Spinal cord (tissue), 9 donors: ENCODE measurements at regions not wholly inside any gene's neighbourhood (a gene's known extent, or its start where the extent isn't known, plus 50 kb on each side); places are given as distances from the start of the nearest gene placed in this dataset.
A peak's percentile ranks its signal among the peaks of the same experiment; 100 is the strongest.

Experiments used
- DNase-seq, 6 donors: peaks; one replicate each; pipeline versions ENCODE4 v3.0.0 to v3.0.0-alpha.2; 2013 to 2015; ENCODE audit warnings: low spot score in 6 of 6, low read depth in 4 of 6
- H3K27ac ChIP-seq: one replicate; pipeline ENCODE4 v1.5.1; 2013; ENCODE audit warnings: low read depth, low read length, control low read depth
- H3K27me3 ChIP-seq: one replicate; pipeline ENCODE4 v1.6.1; 2013; ENCODE audit warnings: low read length; ENCODE audit not compliant: control insufficient read depth, insufficient read depth
- H3K36me3 ChIP-seq: one replicate; pipeline ENCODE4 v1.6.1; 2013; ENCODE audit warnings: low read length; ENCODE audit not compliant: control insufficient read depth, insufficient read depth
- H3K4me1 ChIP-seq: one replicate; pipeline ENCODE4 v1.6.1; 2013; ENCODE audit warnings: low read length; ENCODE audit not compliant: control insufficient read depth, insufficient read depth
- H3K4me3 ChIP-seq: one replicate; pipeline ENCODE4 v1.5.1; 2013; ENCODE audit warnings: low read depth, low read length, control low read depth
- H3K9me3 ChIP-seq: one replicate; pipeline ENCODE4 v1.6.1; 2013; ENCODE audit warnings: low read length; ENCODE audit not compliant: control insufficient read depth, insufficient read depth
- WGBS: methylation state at CpG from one replicate; pipeline ENCODE4 v1.1.5; 2013; ENCODE audit warnings: missing lambda C conversion rate; ENCODE audit not compliant: insufficient coverage; 5-methylcytosine and 5-hydroxymethylcytosine counted together
- donor health status: healthy.

- no peak overlapping the region for H3K4me3 ChIP-seq
- no CpG with 5 or more reads among the region's 3 CpGs for WGBS
- no peaks in the 10 kb centered on the region for H3K36me3 ChIP-seq
- no peaks in the 10 kb centered on the region for H3K9me3 ChIP-seq
- no peaks in the 10 kb centered on the region for H3K4me1 ChIP-seq
- no peak for DNase-seq
- H3K27me3 ChIP-seq, result no peaks in the 10 kb centered on the region
- H3K27ac ChIP-seq, result no peak overlapping the region
Measured at GRCh38 chr13:53612200-53612599, 583.6 kb downstream of the OLFM4 start.

- DNase-seq, result peak in 2 of 6 donors; percentile 33 to 91
- H3K36me3 ChIP-seq, result no peaks in the 10 kb centered on the region
- no peak overlapping the region for H3K27ac ChIP-seq
Measured at GRCh38 chr13:53622456-53622855, 593.8 kb downstream of the OLFM4 start.

GRCh38 chr13:53623146-53623545 lies 594.5 kb downstream of the OLFM4 start:
- Histone ChIP-seq H3K9me3 (no peaks in the 10 kb centered on the region), H3K4me1 (no peaks in the 10 kb centered on the region), H3K27ac (no peak overlapping the region), H3K27me3 (no peaks in the 10 kb centered on the region), H3K36me3 (no peaks in the 10 kb centered on the region), H3K4me3 (no peak overlapping the region)
- DNase-seq, result peak in 1 of 6 donors; percentile 88
- WGBS, result no CpG with 5 or more reads among the region's 2 CpGs

More at GRCh38 chr13:53622456-53622855, 593.8 kb downstream of the OLFM4 start:
- no CpG with 5 or more reads among the region's 2 CpGs for WGBS
- H3K4me1 ChIP-seq, result no peaks in the 10 kb centered on the region
- no peaks in the 10 kb centered on the region for H3K27me3 ChIP-seq
- H3K4me3 ChIP-seq, result no peak overlapping the region
- H3K9me3 ChIP-seq, result no peaks in the 10 kb centered on the region

- H3K27ac ChIP-seq, result no peak overlapping the region
- WGBS, result 63% methylated on average over 2 of the region's 2 CpGs
- no peak for DNase-seq
Measured at GRCh38 chr13:53631511-53631910, 602.9 kb downstream of the OLFM4 start.

GRCh38 chr13:53638040-53638439 lies 609.4 kb downstream of the OLFM4 start:
- no peaks in the 10 kb centered on the region for H3K9me3 ChIP-seq
- no peaks in the 10 kb centered on the region for H3K36me3 ChIP-seq
- H3K4me3 ChIP-seq, result no peak overlapping the region
- H3K4me1 ChIP-seq, result no peaks in the 10 kb centered on the region
- no peaks in the 10 kb centered on the region for H3K27me3 ChIP-seq
- H3K27ac ChIP-seq, result no peak overlapping the region
- 86% methylated on average over 1 of the region's 2 CpGs for WGBS
- DNase-seq, result peak in 1 of 6 donors; percentile 4

More at GRCh38 chr13:53631511-53631910, 602.9 kb downstream of the OLFM4 start:
- no peaks in the 10 kb centered on the region for H3K36me3 ChIP-seq
- H3K9me3 ChIP-seq, result no peaks in the 10 kb centered on the region
- H3K4me1 ChIP-seq, result no peaks in the 10 kb centered on the region
- H3K27me3 ChIP-seq, result no peaks in the 10 kb centered on the region
- H3K4me3 ChIP-seq, result no peak overlapping the region

- DNase-seq, result peak in 1 of 6 donors; percentile 10
- H3K27ac ChIP-seq, result no peak overlapping the region
- no peaks in the 10 kb centered on the region for H3K27me3 ChIP-seq
- H3K4me1 ChIP-seq, result no peaks in the 10 kb centered on the region
- no peaks in the 10 kb centered on the region for H3K9me3 ChIP-seq
- no CpG with 5 or more reads among the region's 3 CpGs for WGBS
- no peaks in the 10 kb centered on the region for H3K36me3 ChIP-seq
- H3K4me3 ChIP-seq, result no peak overlapping the region
Measured at GRCh38 chr13:53642306-53642705, 613.7 kb downstream of the OLFM4 start.

GRCh38 chr13:53648673-53649072 lies 620.1 kb downstream of the OLFM4 start:
- Histone ChIP-seq H3K27ac (no peak overlapping the region), H3K4me3 (no peak overlapping the region), H3K36me3 (no peaks in the 10 kb centered on the region), H3K27me3 (no peaks in the 10 kb centered on the region), H3K9me3 (no peaks in the 10 kb centered on the region), H3K4me1 (no peaks in the 10 kb centered on the region)
- 88% methylated on average over 2 of the region's 3 CpGs for WGBS
- no peak for DNase-seq

- DNase-seq, result no peak
- H3K27ac ChIP-seq, result no peak overlapping the region
- H3K36me3 ChIP-seq, result no peaks in the 10 kb centered on the region
- WGBS, result no CpG with 5 or more reads among the region's 2 CpGs
- H3K27me3 ChIP-seq, result no peaks in the 10 kb centered on the region
- no peaks in the 10 kb centered on the region for H3K9me3 ChIP-seq
- H3K4me3 ChIP-seq, result no peak overlapping the region
- no peaks in the 10 kb centered on the region for H3K4me1 ChIP-seq
Measured at GRCh38 chr13:53672005-53672404, 643.4 kb downstream of the OLFM4 start.

GRCh38 chr13:53683146-53683545 lies 654.5 kb downstream of the OLFM4 start:
- no peaks in the 10 kb centered on the region for H3K4me1 ChIP-seq
- WGBS, result no CpG with 5 or more reads among the region's 1 CpG

GRCh38 chr13:53683608-53684007 lies 655.0 kb downstream of the OLFM4 start:
- H3K4me3 ChIP-seq, result no peak overlapping the region
- no peak for DNase-seq
- no peak overlapping the region for H3K27ac ChIP-seq
- WGBS, result no CpG with 5 or more reads among the region's 2 CpGs
- no peaks in the 10 kb centered on the region for H3K9me3 ChIP-seq
- no peaks in the 10 kb centered on the region for H3K27me3 ChIP-seq
- no peaks in the 10 kb centered on the region for H3K36me3 ChIP-seq
- no peaks in the 10 kb centered on the region for H3K4me1 ChIP-seq

More at GRCh38 chr13:53683146-53683545, 654.5 kb downstream of the OLFM4 start:
- DNase-seq, result no peak
- H3K27me3 ChIP-seq, result no peaks in the 10 kb centered on the region
- H3K36me3 ChIP-seq, result no peaks in the 10 kb centered on the region
- H3K4me3 ChIP-seq, result no peak overlapping the region
- no peaks in the 10 kb centered on the region for H3K9me3 ChIP-seq
- H3K27ac ChIP-seq, result no peak overlapping the region
